ENCODE measurements at regions not wholly inside any gene's neighbourhood (a gene's known extent, or its start where the extent isn't known, plus 50 kb on each side); places are given as distances from the start of the nearest gene placed in this dataset.
A peak's percentile ranks its signal among the peaks of the same experiment; 100 is the strongest.
"Not testable (repeated sequence)": the region's sequence is repeated elsewhere in the genome, so short reads cannot be mapped to it uniquely, and the experiment has no call there.

DNA sequence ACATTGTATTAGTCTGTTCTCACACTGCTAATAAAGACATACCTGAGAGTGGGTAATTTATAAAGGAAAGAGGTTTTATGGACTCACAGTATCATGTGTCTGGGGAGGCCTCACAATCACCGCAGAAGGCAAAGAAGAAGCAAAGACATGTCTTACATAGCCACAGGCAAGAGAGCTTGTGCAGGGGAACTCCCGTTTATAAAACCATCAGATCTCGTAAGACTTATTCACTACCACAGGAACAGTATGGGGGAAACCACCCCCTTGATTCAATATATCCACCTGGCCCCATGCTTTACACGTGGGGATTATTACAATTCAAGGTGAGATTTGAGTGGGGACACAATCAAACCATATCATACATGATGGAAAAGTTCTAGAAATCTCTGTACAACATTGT lies 165.3 kb downstream of the OR2B2 start:
- DNase-seq (ENCODE audit: low read depth in 1 of 2, low spot score in 1 of 2): not testable (repeated sequence)

DNA sequence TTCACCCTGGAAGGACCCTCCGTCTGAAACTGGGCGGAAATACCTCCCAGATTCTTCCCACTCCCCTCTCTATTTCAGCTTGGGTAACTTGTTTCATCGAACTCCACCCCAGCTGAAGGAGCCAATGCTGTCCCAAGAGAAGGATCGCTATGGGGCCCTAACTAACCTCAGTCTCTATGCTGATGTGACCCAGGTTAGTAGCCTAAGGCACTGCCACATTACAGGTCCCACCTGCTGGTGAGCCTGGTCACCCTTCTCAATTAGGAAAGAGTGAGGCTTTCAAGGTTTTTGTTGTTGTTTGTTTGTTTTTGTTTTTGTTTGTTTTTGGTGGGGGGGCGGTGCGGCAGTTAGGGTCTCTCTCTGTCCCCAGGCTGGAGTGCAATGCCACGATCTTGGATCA lies 168.4 kb downstream of the OR2B2 start:
- DNase-seq (ENCODE audit: low read depth in 1 of 2, low spot score in 1 of 2): no peak

DNA sequence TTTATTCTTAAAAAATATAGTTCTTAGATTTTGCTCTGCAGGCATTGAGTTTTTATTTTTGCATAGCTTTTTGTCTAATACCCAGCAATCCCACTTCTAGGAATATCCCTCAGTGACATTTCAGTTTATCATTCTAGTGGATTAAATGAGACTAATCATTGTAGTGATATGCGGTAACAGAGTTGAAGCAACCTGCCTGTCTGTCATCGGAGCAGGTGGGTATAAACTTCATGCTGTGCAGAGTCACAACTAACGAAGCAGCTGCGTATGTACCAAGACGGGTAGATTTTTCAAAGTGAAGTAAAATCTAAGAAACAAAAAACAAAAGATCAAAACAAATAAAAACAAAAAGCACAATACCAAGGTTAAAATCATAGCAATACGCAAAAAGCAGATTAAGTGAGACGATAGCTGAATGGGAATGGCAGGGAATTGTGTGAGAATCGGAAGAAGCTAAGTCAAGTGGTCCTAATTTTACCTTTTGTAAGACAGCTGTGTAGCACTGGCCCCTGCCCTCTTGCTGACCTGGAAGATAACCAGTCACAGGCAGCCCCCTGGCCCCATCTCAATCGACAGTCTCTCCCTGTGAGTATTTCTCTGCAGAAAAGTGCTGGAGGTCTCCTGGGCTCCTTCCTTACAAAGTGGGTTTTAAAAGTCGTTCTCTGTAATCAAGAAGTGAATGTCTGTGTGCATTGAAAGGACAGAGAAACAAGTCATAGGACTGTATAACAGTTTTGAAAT lies 169.2 kb downstream of the OR2B2 start:
- DNase-seq (ENCODE audit: low read depth in 1 of 2, low spot score in 1 of 2): no peak

- not testable (repeated sequence) for DNase-seq (ENCODE audit: low read depth in 1 of 2, low spot score in 1 of 2)
Measured at GRCh38 chr6:27739902-27740301, 172.3 kb downstream of the OR2B2 start.

GRCh38 chr6:27736686-27737085 lies 175.5 kb downstream of the OR2B2 start:
- no peak for DNase-seq (ENCODE audit: low read depth in 1 of 2, low spot score in 1 of 2)

- no peak for DNase-seq (ENCODE audit: low read depth in 1 of 2, low spot score in 1 of 2)
Measured at GRCh38 chr6:27728442-27728841, 183.8 kb downstream of the OR2B2 start.

GRCh38 chr6:27726619-27727023 lies 185.6 kb downstream of the OR2B2 start:
- DNase-seq (ENCODE audit: low read depth in 1 of 2, low spot score in 1 of 2): no peak

GRCh38 chr6:27720607-27721580 lies 191.3 kb downstream of the OR2B2 start:
- no peak for DNase-seq (ENCODE audit: low read depth in 1 of 2, low spot score in 1 of 2)

DNA sequence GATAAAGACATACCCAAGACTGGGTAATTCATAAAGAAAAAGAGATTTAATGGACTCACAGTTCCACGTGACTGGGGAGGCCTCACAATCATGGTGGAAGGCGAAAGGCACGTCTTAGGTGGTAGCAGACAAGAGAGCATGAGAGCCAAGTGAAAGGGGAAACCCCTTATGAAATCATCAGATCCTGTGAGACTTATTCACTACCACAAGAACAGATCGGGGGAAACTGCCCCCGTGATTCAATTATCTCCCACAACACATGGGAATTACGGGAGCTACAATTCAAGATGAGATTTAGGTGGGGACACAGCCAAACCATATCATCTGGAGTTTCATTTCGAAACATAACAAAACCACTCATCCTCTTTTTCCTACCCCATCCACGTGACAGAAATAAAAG lies 193.2 kb downstream of the OR2B2 start:
- DNase-seq (ENCODE audit: low read depth in 1 of 2, low spot score in 1 of 2): peak in 1 of 2 donors; percentile 3

DNA sequence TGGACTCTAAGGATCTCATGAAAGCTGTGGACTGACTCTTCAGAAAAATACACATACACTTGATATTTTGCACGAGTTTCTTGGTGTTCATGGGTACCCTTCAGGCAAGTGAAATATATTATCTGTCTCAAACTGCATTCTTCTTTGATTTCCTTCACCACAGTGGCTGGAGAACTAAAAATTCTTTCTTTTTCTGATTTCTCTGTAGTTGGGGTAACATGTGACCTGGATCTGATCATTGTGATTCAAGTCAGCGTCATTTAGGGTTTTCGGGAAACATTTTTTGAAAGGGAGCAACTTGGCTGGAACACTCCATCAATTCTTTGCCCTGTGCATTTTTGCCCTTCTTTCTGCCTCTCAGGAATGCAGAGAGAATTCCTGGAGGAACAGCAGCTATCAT lies 205.8 kb downstream of the OR2B2 start:
- DNase-seq (ENCODE audit: low read depth in 1 of 2, low spot score in 1 of 2): no peak

- no peak for DNase-seq (ENCODE audit: low read depth in 1 of 2, low spot score in 1 of 2)
Measured at GRCh38 chr6:27700337-27700736, 211.9 kb downstream of the OR2B2 start.

DNA sequence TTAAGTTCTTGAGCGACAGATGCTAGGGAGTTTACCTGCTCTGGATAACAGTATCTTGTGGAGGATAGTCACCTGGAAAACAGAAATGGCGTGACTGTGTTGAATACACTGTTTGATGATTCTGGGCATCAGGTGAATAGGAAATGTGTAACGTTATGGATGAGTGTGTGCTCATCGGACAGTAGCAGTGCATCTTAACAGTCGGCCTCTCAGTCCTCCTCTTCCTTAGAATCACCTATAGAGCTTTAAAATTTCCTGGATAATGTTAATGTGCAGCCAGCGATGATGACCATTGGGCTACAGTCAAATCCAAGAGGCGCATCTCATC lies 217.7 kb downstream of the OR2B2 start:
- no peak for DNase-seq (ENCODE audit: low read depth in 1 of 2, low spot score in 1 of 2)

GRCh38 chr6:27693766-27694546 lies 218.2 kb downstream of the OR2B2 start:
- peak in 1 of 2 donors; percentile 21 for DNase-seq (ENCODE audit: low read depth in 1 of 2, low spot score in 1 of 2)

- not testable (repeated sequence) for DNase-seq (ENCODE audit: low read depth in 1 of 2, low spot score in 1 of 2)
Measured at GRCh38 chr6:27692133-27692532, 219.2 kb upstream of the ZNF184 start.

GRCh38 chr6:27688014-27688586 lies 215.2 kb upstream of the ZNF184 start:
- peak; percentile 75 to 89 for DNase-seq (ENCODE audit: low read depth in 1 of 2, low spot score in 1 of 2)

GRCh38 chr6:27687154-27688013 lies 214.5 kb upstream of the ZNF184 start:
- DNase-seq (ENCODE audit: low read depth in 1 of 2, low spot score in 1 of 2): peak; percentile 58 to 73

- DNase-seq (ENCODE audit: low read depth in 1 of 2, low spot score in 1 of 2): no peak
Measured at GRCh38 chr6:27685279-27685678, 212.4 kb upstream of the ZNF184 start.

DNA sequence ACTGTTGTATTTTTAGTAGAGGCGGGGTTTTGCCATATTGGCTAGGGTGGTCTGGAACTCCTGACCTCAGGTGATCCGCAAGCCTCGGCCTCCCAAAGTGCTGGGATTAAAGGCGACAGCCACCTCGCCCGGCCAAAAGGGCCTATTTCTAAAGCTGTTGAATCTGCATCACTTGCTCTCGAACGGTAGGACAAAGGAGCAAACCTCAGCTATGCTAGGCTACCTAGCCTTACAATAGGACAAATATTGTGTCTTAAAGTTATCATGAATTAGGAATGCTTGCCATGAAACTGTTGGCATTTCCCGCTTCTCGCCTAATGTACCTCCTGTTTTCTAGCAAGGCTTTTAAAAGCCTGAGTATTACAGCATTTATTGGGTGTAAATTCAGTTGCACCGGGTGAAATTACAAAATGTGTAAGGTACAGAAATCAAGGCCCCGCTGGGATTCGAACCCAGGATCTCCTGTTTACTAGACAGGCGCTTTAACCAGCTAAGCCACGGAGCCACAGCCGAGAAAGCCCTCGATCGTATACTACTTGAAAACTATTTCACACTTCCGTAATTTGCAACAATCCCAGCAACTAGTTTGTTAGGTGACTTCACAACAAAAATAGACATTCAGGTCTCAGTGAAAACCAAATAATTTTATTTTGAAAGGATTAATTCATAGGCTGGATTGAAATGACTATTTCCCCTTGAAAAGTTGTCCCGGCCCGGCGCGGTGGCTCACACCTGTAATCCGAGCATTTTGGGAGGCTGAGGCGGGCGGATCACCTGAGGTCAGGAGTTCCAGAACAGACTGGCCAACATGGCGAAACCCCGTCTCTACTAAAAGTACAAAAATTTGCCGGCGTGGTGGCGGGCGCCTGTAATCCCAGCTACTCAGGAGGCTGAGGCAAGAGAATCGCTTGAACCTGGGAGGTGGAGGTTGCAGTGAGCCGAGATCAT lies 211.6 kb upstream of the ZNF184 start:
- peak in 1 of 2 donors; percentile 65 for DNase-seq (ENCODE audit: low read depth in 1 of 2, low spot score in 1 of 2)
